ENCODE measurements at regions not wholly inside any gene's neighbourhood (a gene's known extent, or its start where the extent isn't known, plus 50 kb on each side); places are given as distances from the start of the nearest gene placed in this dataset.

GRCh38 chr20:52727740-52728456 lies 244.3 kb upstream of the TSHZ2 start:
- no peak for DNase-seq (ENCODE audit: low read depth)

- no peak for DNase-seq (ENCODE audit: low read depth)
These were observed 247.6 kb upstream of the TSHZ2 start for GRCh38 chr20:52724541-52724940.

- no peak for DNase-seq (ENCODE audit: low read depth)
These were observed 249.1 kb upstream of the TSHZ2 start for GRCh38 chr20:52722926-52723688.

- no peak for DNase-seq (ENCODE audit: low read depth)
These were observed 264.0 kb upstream of the TSHZ2 start for GRCh38 chr20:52708137-52708536.

GRCh38 chr20:52704553-52704952 lies 267.6 kb upstream of the TSHZ2 start:
- no peak for DNase-seq (ENCODE audit: low read depth)

- no peak for DNase-seq (ENCODE audit: low read depth)
These were observed 283.8 kb upstream of the TSHZ2 start for GRCh38 chr20:52688345-52688744.

GRCh38 chr20:52684905-52685304 lies 287.3 kb upstream of the TSHZ2 start:
- DNase-seq (ENCODE audit: low read depth) = no peak

- DNase-seq (ENCODE audit: low read depth) = no peak
These were observed 288.0 kb upstream of the TSHZ2 start for GRCh38 chr20:52684176-52684575.

GRCh38 chr20:52683761-52684160 lies 288.4 kb upstream of the TSHZ2 start:
- no peak for DNase-seq (ENCODE audit: low read depth)

GRCh38 chr20:52682237-52682636 lies 289.9 kb upstream of the TSHZ2 start:
- DNase-seq (ENCODE audit: low read depth) = no peak

GRCh38 chr20:52681288-52681687 lies 290.9 kb upstream of the TSHZ2 start:
- DNase-seq (ENCODE audit: low read depth) = no peak

- no peak for DNase-seq (ENCODE audit: low read depth)
These were observed 294.9 kb upstream of the TSHZ2 start for GRCh38 chr20:52677216-52677615.

- DNase-seq (ENCODE audit: low read depth) = no peak
These were observed 295.7 kb upstream of the TSHZ2 start for GRCh38 chr20:52676283-52676995.

GRCh38 chr20:52675375-52675774 lies 296.8 kb upstream of the TSHZ2 start:
- no peak for DNase-seq (ENCODE audit: low read depth)

- no peak for DNase-seq (ENCODE audit: low read depth)
These were observed 303.5 kb upstream of the TSHZ2 start for GRCh38 chr20:52668626-52669025.

- DNase-seq (ENCODE audit: low read depth) = no peak
These were observed 304.8 kb upstream of the TSHZ2 start for GRCh38 chr20:52667358-52667757.

GRCh38 chr20:52665441-52665840 lies 306.7 kb upstream of the TSHZ2 start:
- DNase-seq (ENCODE audit: low read depth) = no peak

- DNase-seq (ENCODE audit: low read depth) = no peak
These were observed 316.8 kb upstream of the TSHZ2 start for GRCh38 chr20:52655395-52655794.

GRCh38 chr20:52654567-52654966 lies 317.6 kb upstream of the TSHZ2 start:
- no peak for DNase-seq (ENCODE audit: low read depth)

GRCh38 chr20:52652271-52652670 lies 319.9 kb upstream of the TSHZ2 start:
- DNase-seq (ENCODE audit: low read depth) = no peak

- DNase-seq (ENCODE audit: low read depth) = no peak
These were observed 322.4 kb upstream of the TSHZ2 start for GRCh38 chr20:52649727-52650126.

GRCh38 chr20:52645822-52646221 lies 326.3 kb upstream of the TSHZ2 start:
- no peak for DNase-seq (ENCODE audit: low read depth)

- DNase-seq (ENCODE audit: low read depth) = no peak
These were observed 329.1 kb upstream of the TSHZ2 start for GRCh38 chr20:52643034-52643433.

All from EH (cell line).